Chondrocyte (in vitro differentiated cells): ENCODE measurements at regions not wholly inside any gene's neighbourhood (a gene's known extent, or its start where the extent isn't known, plus 50 kb on each side); places are given as distances from the start of the nearest gene placed in this dataset.

Experiments
- DNase-seq: peaks from one replicate; pipeline ENCODE4 v3.0.0; 2021; ENCODE audit warnings: mixed read lengths, low spot score
- H3K27ac Mint-ChIP-seq: one replicate; pipeline ENCODE4 v1.8.0; 2021; ENCODE audit warnings: mild to moderate bottlenecking, moderate library complexity, mixed read lengths; ENCODE audit not compliant: unreplicated experiment
- H3K27me3 Mint-ChIP-seq: 2 replicates; pipeline ENCODE4 v1.8.0; 2021; ENCODE audit warnings: low read depth, mixed read lengths
- H3K36me3 Mint-ChIP-seq: 2 replicates; pipeline ENCODE4 v1.8.0; 2021; ENCODE audit warnings: low read depth, mixed read lengths
- H3K4me1 Mint-ChIP-seq: 2 replicates; pipeline ENCODE4 v1.8.0; 2021; ENCODE audit warnings: low read depth, mild to moderate bottlenecking, mixed read lengths
- H3K4me3 Mint-ChIP-seq: one replicate; pipeline ENCODE4 v1.8.0; 2021; ENCODE audit warnings: mild to moderate bottlenecking, moderate library complexity, mixed read lengths; ENCODE audit not compliant: unreplicated experiment
- H3K9me3 Mint-ChIP-seq: 2 replicates; pipeline ENCODE4 v1.8.0; 2021; ENCODE audit warnings: low read depth, mixed read lengths
- TF ChIP-seq, protein P1 (sequence below): fragments of 200-600 bp; sonication (generic); IDR thresholded peaks from 2 replicates; pipeline ENCODE4 v1.5.0; 2021; ENCODE audit warnings: antibody characterized with exemption, mild to moderate bottlenecking, moderate library complexity

DNA sequence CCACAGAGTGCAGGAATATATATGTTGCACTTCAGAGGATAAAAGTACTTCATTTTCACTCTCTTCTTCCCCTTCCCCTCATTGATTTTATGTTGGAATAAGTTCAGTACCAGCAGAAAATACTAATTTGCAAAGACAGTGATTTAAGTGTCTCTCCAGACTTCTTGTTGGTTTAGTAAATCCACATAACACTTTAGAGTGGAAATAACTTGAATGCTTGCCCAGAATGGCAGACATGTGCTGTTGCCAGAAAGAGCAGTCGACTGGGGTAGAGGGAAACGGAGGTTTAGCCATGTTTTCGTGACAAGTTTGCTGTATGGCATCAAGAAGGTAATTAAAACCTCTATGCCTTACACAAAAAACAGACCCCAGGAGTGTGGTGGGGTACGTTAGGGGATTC is 246.0 kb upstream of the CXCR4 start:
- Mint-ChIP-seq H3K36me3 (no peaks in the 10 kb centered on the region), H3K27me3 (peaks cover 7% of the 10 kb centered on the region), H3K4me3 (no peak overlapping the region), H3K27ac (no peak overlapping the region), H3K4me1 (no peaks in the 10 kb centered on the region), H3K9me3 (peaks cover 9% of the 10 kb centered on the region)
- no peak for DNase-seq
- TF ChIP-seq, protein P1, sequence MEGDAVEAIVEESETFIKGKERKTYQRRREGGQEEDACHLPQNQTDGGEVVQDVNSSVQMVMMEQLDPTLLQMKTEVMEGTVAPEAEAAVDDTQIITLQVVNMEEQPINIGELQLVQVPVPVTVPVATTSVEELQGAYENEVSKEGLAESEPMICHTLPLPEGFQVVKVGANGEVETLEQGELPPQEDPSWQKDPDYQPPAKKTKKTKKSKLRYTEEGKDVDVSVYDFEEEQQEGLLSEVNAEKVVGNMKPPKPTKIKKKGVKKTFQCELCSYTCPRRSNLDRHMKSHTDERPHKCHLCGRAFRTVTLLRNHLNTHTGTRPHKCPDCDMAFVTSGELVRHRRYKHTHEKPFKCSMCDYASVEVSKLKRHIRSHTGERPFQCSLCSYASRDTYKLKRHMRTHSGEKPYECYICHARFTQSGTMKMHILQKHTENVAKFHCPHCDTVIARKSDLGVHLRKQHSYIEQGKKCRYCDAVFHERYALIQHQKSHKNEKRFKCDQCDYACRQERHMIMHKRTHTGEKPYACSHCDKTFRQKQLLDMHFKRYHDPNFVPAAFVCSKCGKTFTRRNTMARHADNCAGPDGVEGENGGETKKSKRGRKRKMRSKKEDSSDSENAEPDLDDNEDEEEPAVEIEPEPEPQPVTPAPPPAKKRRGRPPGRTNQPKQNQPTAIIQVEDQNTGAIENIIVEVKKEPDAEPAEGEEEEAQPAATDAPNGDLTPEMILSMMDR, result no peak

DNA sequence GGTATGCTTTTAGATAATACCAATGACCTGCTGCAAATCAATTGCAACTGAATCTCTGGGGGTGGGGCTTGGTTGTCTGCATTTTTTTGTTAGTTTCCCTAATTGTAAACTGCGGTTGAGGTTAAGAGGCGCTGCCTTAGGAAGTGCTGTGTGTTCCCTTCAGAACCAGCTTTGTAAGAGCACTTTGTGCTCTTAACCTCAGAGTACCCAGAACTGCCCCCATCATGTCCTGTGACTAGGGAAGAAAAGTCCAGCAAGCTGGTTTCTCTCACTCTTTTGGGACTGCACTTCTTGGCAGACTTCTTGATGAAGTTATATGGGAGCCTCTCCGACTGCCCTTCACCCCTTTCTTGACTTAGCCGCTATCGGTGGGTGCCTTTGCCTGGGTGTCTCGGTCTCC is 245.5 kb upstream of the CXCR4 start:
- TF ChIP-seq, protein P1, result no peak

DNA sequence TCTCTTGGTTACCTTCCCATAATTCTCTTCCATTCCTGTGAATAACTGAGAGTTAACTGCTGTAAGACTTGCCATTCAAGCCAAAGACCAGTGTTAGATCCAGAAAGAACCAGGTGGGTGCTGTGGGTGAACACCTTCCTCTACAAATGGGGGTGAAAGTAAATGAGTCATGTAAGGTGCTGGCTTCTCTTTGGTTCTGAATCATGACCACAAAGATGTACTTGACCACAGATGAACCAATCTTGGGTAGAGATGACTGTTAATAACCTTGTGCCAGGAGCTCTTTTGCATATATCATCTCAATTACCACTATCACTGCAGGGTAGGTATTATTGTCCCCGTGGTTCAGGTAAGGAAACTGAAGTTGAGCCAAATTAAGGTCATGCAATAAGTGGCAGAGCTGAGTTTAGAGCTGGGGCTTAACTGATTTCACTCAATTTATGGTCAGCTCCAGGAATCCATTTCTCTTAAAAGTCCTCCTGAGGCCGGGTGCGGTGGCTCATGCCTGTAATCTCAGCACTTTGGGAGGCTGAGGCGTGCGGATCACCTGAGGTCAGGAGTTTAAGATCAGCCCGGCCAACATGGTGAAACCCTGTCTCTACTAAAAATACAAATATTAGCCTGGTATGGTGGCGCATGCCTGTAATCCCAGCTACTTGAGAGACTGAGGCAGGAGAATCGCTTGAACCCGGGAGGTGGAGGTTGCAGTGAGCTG is 244.9 kb upstream of the CXCR4 start:
- Mint-ChIP-seq H3K4me1 (no peaks in the 10 kb centered on the region), H3K9me3 (peaks cover 8% of the 10 kb centered on the region), H3K27me3 (peaks cover 4% of the 10 kb centered on the region), H3K27ac (no peak overlapping the region), H3K36me3 (no peaks in the 10 kb centered on the region), H3K4me3 (no peak overlapping the region)
- DNase-seq, result no peak
- TF ChIP-seq, protein P1, result no peak

More for the DNA sequence above, 245.5 kb upstream of the CXCR4 start:
- Mint-ChIP-seq H3K4me3 (no peak overlapping the region), H3K27ac (no peak overlapping the region), H3K36me3 (no peaks in the 10 kb centered on the region), H3K4me1 (no peaks in the 10 kb centered on the region), H3K9me3 (peaks cover 9% of the 10 kb centered on the region), H3K27me3 (peaks cover 4% of the 10 kb centered on the region)
- no peak for DNase-seq

DNA sequence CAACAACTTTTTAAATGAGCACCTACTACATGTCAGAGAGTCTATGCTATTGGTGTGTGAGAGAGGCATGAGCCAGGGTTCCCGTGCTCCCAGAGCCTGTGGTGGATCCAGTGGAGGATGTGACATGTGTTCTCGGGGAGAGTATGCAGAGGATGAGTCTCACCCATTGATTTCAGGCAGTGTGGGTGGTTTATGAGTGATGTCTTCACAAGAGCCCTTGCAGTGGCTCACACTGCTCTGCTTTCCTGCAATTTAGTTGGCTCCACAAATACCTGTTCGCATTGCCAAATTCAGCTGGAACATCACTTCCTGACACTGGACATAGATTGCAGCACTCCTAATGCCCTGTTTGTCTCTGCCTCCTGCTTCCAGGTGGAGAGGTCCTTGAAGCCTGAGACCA is 243.6 kb upstream of the CXCR4 start:
- Mint-ChIP-seq H3K4me1 (no peaks in the 10 kb centered on the region), H3K27me3 (peaks cover 5% of the 10 kb centered on the region), H3K36me3 (no peaks in the 10 kb centered on the region), H3K4me3 (no peak overlapping the region), H3K9me3 (no peaks in the 10 kb centered on the region), H3K27ac (no peak overlapping the region)
- TF ChIP-seq, protein P1, result no peak
- DNase-seq, result no peak

DNA sequence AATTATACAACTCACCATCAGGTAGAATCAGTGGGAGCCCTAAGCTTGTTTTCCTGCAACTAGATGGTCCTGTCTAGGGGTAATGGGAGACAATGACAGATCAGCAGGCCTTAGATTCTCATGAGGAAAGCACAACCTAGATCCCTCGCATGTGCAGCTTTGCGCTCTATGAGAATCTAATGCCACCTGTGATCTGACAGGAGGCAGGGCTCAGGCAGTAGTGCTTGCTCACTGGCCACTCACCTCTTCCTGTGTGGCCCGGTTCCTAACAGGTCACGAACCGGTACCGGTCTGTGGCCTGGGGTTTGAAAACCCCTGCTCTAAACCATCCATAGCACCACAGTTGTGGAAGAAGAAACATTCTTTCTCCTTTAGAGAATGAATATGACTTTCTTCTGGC is 242.8 kb upstream of the CXCR4 start:
- H3K4me3 Mint-ChIP-seq, result no peak overlapping the region
- H3K9me3 Mint-ChIP-seq, result no peaks in the 10 kb centered on the region
- H3K36me3 Mint-ChIP-seq, result no peaks in the 10 kb centered on the region
- H3K27ac Mint-ChIP-seq, result no peak overlapping the region
- DNase-seq, result no peak
- TF ChIP-seq, protein P1, result no peak
- H3K4me1 Mint-ChIP-seq, result no peaks in the 10 kb centered on the region
- H3K27me3 Mint-ChIP-seq, result peaks cover 10% of the 10 kb centered on the region
